Parathyroid adenoma (tissue), 2 donors: ENCODE measurements at regions not wholly inside any gene's neighbourhood (a gene's known extent, or its start where the extent isn't known, plus 50 kb on each side); places are given as distances from the start of the nearest gene placed in this dataset.

Experiments used
- H2AFZ ChIP-seq: fragments of 300-600 bp; sonication (generic); one replicate; pipeline ENCODE4 v1.7.0; 2017; ENCODE audit warnings: antibody characterized with exemption, mild to moderate bottlenecking
- H3K27ac ChIP-seq: fragments of 300-600 bp; sonication (generic); one replicate; pipeline ENCODE4 v1.7.0; 2017
- H3K27me3 ChIP-seq: fragments of 300-600 bp; sonication (generic); one replicate; pipeline ENCODE4 v1.7.0; 2017; ENCODE audit warnings: low read length; ENCODE audit not compliant: control insufficient read depth, insufficient read depth
- H3K36me3 ChIP-seq: fragments of 300-600 bp; sonication (generic); one replicate; pipeline ENCODE4 v1.7.0; 2017; ENCODE audit warnings: low read length; ENCODE audit not compliant: control insufficient read depth, insufficient read depth
- H3K4me1 ChIP-seq: fragments of 300-600 bp; sonication (generic); one replicate; pipeline ENCODE4 v1.7.0; 2017; ENCODE audit warnings: control low read depth
- H3K4me2 ChIP-seq: fragments of 300-600 bp; sonication (generic); one replicate; pipeline ENCODE4 v1.7.0; 2017; ENCODE audit warnings: low read length
- H3K4me3 ChIP-seq: fragments of 300-600 bp; sonication (generic); one replicate; pipeline ENCODE4 v1.7.0; 2017; ENCODE audit warnings: low read depth, low read length
- H3K79me2 ChIP-seq: fragments of 300-600 bp; sonication (generic); one replicate; pipeline ENCODE4 v1.7.0; 2017; ENCODE audit warnings: control low read depth
- H3K9ac ChIP-seq: fragments of 300-600 bp; sonication (generic); one replicate; pipeline ENCODE4 v1.7.0; 2017; ENCODE audit warnings: mild to moderate bottlenecking
- H3K9me3 ChIP-seq: fragments of 300-600 bp; sonication (generic); one replicate; pipeline ENCODE4 v1.7.0; 2017; ENCODE audit warnings: low read length; ENCODE audit not compliant: control insufficient read depth
- CTCF ChIP-seq: fragments of 300-600 bp; sonication (generic); IDR thresholded peaks from one replicate; pipeline ENCODE4 v1.7.0; 2017; ENCODE audit warnings: antibody characterized with exemption, mild to moderate bottlenecking
- donor health status: primary hyperparathyroidism.

GRCh38 chr11:104435494-104435893 lies 271.5 kb upstream of the PDGFD start:
- H3K36me3 ChIP-seq: no peaks in the 10 kb centered on the region
- no peaks in the 10 kb centered on the region for H3K27me3 ChIP-seq
- H3K4me3 ChIP-seq: no peak overlapping the region
- no peaks in the 10 kb centered on the region for H3K9me3 ChIP-seq
- H3K4me2 ChIP-seq: no peak overlapping the region
- H2AFZ ChIP-seq: no peak overlapping the region
- no peak for TF ChIP-seq CTCF
- H3K4me1 ChIP-seq: no peaks in the 10 kb centered on the region
- H3K9ac ChIP-seq: no peak overlapping the region
- no peak overlapping the region for H3K27ac ChIP-seq
- H3K79me2 ChIP-seq: no peaks in the 10 kb centered on the region

- H3K4me2 ChIP-seq: no peak overlapping the region
- TF ChIP-seq CTCF: no peak
- H3K4me3 ChIP-seq: no peak overlapping the region
These were observed 269.8 kb upstream of the PDGFD start for GRCh38 chr11:104433751-104434150.

GRCh38 chr11:104432981-104433380 lies 269.0 kb upstream of the PDGFD start:
- TF ChIP-seq CTCF: no peak
- Histone ChIP-seq H3K4me2 (no peak overlapping the region), H3K79me2 (no peaks in the 10 kb centered on the region), H3K27ac (no peak overlapping the region), H2AFZ (no peak overlapping the region), H3K4me3 (no peak overlapping the region), H3K36me3 (no peaks in the 10 kb centered on the region), H3K9me3 (no peaks in the 10 kb centered on the region), H3K9ac (no peak overlapping the region), H3K4me1 (no peaks in the 10 kb centered on the region), H3K27me3 (no peaks in the 10 kb centered on the region)

More at GRCh38 chr11:104433751-104434150, 269.8 kb upstream of the PDGFD start:
- Histone ChIP-seq H3K4me1 (no peaks in the 10 kb centered on the region), H3K36me3 (no peaks in the 10 kb centered on the region), H3K9ac (no peak overlapping the region), H2AFZ (no peak overlapping the region), H3K9me3 (no peaks in the 10 kb centered on the region), H3K27ac (no peak overlapping the region), H3K27me3 (no peaks in the 10 kb centered on the region), H3K79me2 (no peaks in the 10 kb centered on the region)

- TF ChIP-seq CTCF: no peak
- no peak overlapping the region for H3K9ac ChIP-seq
- H3K9me3 ChIP-seq: no peaks in the 10 kb centered on the region
- H3K4me3 ChIP-seq: no peak overlapping the region
- no peaks in the 10 kb centered on the region for H3K36me3 ChIP-seq
- no peak overlapping the region for H3K27ac ChIP-seq
- no peaks in the 10 kb centered on the region for H3K79me2 ChIP-seq
- no peak overlapping the region for H3K4me2 ChIP-seq
- H2AFZ ChIP-seq: no peak overlapping the region
- H3K4me1 ChIP-seq: no peaks in the 10 kb centered on the region
- no peaks in the 10 kb centered on the region for H3K27me3 ChIP-seq
These were observed 268.6 kb upstream of the PDGFD start for GRCh38 chr11:104432526-104432925.

- H3K9ac ChIP-seq: no peak overlapping the region
- H3K4me2 ChIP-seq: no peak overlapping the region
- no peak overlapping the region for H2AFZ ChIP-seq
- no peak overlapping the region for H3K4me3 ChIP-seq
- H3K9me3 ChIP-seq: no peaks in the 10 kb centered on the region
- H3K27me3 ChIP-seq: no peaks in the 10 kb centered on the region
- H3K36me3 ChIP-seq: no peaks in the 10 kb centered on the region
- H3K79me2 ChIP-seq: no peaks in the 10 kb centered on the region
- H3K27ac ChIP-seq: no peak overlapping the region
- H3K4me1 ChIP-seq: no peaks in the 10 kb centered on the region
- TF ChIP-seq CTCF: no peak
These were observed 258.5 kb upstream of the PDGFD start for GRCh38 chr11:104422324-104422944.
